HG03558 (cell line): ENCODE measurements at regions not wholly inside any gene's neighbourhood (a gene's known extent, or its start where the extent isn't known, plus 50 kb on each side); places are given as distances from the start of the nearest gene placed in this dataset.
"Not testable (repeated sequence)": the region's sequence is repeated elsewhere in the genome, so short reads cannot be mapped to it uniquely, and the experiment has no call there.

Experiments used
- ATAC-seq: cut with Tn5 transposase; IDR thresholded peaks from one replicate; pipeline ENCODE4 v1.9.1; 2021; ENCODE audit warnings: moderate number of reproducible peaks; ENCODE audit not compliant: unreplicated experiment; ENCODE audit errors: extremely low read depth

DNA sequence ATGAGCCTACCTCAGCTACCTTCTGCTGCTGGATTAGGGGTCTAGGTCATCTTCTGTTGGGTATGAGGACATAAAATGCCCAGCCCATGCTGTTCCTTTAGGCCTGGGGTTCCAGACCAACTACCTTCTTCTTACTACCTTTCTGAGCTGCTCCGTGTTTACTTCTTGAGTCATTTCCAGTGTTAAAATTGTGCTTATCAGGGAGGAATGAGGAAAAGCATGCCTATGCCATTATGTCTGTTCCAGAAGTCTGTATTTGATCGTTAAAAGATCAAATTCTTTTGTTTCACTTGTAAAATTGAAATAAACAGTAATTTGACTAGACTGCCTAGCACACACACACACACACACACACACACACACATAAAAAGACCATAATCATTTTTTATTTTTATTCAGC lies 1912.7 kb upstream of the TENM3 start:
- no peak for ATAC-seq

DNA sequence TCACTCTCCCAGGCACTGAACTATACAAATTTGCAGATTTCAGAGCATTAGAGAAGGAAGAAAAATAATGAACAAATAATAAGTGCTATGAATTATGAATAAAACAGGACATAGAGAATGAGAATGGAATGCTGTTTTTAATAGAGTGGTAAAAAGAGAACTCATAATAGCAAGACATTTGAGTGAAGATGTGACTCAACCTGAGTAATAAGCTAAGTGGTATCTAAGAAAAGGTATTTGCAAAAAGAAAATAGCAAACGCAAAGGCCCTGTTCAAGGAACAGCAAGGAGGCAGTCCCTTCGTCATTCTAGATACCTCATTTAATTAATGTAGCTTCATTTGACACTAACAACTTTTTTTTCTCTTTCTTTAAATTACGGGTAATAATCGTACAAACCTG lies 1910.0 kb upstream of the TENM3 start:
- ATAC-seq = no peak

DNA sequence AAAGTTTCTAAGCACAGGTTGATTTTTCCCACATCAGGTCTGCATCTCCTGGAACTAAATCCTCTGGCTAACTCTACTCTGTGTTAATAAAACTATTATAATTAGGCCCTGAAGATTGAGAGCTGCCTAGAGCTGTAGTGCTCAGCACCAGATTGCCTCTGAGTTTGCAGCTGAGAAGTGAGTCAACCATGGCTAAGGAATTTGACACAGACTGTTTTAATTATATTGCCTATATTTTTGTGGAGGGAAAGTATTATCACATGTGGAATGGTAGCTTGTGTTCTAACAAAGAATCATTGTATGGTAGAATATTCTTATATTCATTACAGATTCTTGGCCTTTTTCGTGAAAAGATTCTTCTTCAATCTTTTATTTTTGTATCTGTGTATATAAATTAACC lies 1907.6 kb upstream of the TENM3 start:
- ATAC-seq = no peak

GRCh38 chr4:180336494-180337090 lies 1906.6 kb upstream of the TENM3 start:
- no peak for ATAC-seq

- no peak for ATAC-seq
These were observed 1901.3 kb upstream of the TENM3 start for GRCh38 chr4:180341926-180342325.

- no peak for ATAC-seq
These were observed 1892.3 kb upstream of the TENM3 start for GRCh38 chr4:180350901-180351300.

DNA sequence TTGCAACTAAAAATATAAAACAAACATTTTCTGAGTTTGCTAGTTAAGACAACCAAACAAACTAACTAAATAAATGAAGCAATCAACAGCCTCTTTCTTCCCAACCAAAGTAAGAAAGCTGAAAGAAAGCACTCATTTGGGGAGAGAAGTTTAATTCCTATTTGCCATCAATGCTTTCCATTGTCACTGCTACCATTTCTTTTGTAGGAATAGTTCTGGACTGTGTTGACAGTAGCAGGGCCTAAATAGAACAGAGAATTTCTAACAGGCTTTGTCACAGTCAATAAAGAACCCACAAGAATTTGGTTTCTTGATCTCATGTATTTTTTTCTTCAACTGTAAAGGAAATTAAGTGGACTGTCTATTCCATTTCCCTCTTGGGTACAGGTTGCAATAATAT lies 1886.4 kb upstream of the TENM3 start:
- no peak for ATAC-seq

DNA sequence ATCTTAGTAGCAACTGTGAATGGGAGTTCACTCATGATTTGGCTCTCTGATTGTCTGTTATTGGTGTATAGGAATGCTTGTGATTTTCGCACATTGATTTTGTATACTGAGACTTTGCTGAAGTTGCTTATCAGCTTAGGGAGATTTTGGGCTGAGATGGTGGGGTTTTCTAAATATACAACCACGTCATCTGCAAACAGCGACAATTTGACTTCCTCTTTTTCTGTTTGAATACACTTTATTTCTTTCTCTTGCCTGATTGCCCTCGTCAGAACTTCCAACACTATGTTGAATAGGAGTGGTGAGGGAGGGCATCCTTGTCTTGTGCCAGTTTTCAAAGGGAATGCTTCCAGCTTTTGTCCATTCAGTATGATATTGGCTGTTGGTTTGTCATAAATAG lies 1883.1 kb upstream of the TENM3 start:
- not testable (repeated sequence) for ATAC-seq

- no peak for ATAC-seq
These were observed 1879.4 kb upstream of the TENM3 start for GRCh38 chr4:180363815-180364214.

GRCh38 chr4:180372691-180373090 lies 1870.5 kb upstream of the TENM3 start:
- ATAC-seq = no peak

GRCh38 chr4:180377741-180378140 lies 1865.5 kb upstream of the TENM3 start:
- no peak for ATAC-seq

DNA sequence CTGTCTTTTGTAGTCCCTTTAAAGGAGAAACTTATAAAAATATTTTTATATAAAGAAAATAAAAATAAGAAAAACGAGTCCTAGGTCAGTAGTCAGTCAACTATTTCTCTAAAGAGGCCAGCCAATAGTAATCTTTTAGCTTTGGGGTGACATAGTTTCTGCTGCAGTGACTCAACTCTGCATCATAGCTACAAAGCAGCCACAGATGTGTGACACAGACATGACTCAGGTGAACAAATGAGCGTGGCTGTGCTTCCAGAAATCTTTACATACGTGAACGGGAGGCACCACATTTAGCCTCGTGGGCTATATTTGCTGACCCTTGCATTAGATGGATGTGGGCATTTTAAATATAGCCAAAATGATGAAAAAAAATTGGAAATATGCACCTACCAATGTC lies 1862.5 kb upstream of the TENM3 start:
- no peak for ATAC-seq

DNA sequence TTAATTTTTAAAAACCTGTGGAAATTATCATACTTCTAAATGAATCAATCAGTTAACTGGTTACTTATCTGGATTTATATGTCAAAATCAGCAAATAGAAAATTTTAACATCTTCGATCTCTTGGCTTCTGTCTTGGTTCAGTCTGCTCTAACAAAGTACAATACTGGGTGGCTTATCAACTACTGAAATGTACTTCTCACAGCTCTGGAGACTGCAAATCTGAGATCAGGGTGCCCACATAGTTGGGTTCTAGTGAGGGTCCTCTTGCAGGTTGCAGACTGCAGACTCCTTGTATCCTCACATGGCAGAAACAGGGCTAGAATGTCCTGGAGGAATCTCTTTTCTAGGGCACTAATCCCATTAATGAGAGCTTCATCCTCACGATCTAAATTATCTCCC lies 1851.6 kb upstream of the TENM3 start:
- no peak for ATAC-seq

DNA sequence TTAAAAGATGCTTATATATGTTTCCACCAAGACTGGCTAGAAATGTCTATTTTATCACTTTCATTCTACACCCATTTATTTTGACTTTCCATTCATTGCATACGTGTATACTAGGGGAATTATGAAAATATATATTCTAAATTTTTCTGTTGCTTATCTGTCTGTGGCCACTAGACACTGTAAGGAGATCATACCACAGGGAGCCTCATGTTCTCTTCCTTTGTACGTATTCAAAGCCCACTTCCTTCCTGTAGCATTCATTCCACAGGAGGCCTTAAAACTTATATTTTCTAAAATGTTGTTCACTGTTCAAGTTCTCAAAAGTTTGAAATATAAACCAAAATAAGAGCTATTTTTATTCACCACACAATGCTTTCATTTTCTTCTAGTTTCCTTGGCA lies 1848.9 kb upstream of the TENM3 start:
- ATAC-seq = no peak

DNA sequence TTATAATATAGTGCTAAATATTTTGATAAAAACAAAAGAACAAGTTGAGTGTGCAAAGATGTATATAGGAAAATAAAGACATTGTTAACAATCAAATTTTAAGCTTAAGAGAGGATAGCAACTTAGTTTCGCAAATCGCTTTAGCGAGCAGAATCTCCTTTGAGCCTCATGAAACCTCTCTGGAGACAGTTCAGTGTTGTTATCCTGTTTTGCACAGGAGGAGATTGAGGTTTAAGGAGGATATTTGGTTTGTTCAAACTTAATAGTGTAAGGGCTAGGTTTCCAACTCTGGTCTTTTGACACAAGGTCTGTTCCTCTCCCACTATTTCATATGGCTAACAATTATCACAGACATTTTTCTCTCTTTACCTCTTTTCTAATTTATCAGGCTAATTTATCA lies 1848.5 kb upstream of the TENM3 start:
- ATAC-seq = no peak

- no peak for ATAC-seq
These were observed 1844.6 kb upstream of the TENM3 start for GRCh38 chr4:180398564-180398963.

DNA sequence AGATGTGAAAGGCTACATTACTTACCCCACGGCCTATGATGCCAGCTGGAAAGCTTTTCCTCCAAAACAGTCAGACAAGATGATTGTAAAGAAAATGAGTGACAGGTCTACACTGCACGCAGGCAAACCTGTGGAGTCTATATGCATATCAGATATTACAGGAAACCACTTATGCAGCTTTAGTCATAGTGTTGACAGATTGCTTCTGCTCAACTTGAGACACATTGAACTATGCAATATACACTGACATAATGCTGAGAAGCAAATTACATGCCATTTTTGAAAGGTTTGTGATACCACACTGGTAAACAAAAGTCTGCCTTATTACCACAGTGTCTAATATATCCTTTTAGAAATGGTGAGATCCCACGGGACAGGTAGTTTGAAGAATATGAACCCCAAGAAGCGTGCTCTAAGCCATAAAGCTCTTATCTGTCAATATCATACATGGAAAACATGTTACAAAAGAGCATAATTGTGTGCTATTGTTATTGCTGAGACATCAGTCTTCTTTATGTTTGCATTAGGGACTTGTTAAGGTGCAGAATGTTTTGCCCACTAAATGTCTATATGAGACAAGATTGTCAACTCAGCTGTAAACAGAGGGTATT lies 1835.8 kb upstream of the TENM3 start:
- ATAC-seq = no peak

- ATAC-seq = no peak
These were observed 1824.2 kb upstream of the TENM3 start for GRCh38 chr4:180418819-180419531.

GRCh38 chr4:180422989-180423711 lies 1820.1 kb upstream of the TENM3 start:
- ATAC-seq = no peak

GRCh38 chr4:180423712-180424057 lies 1819.5 kb upstream of the TENM3 start:
- ATAC-seq = no peak

DNA sequence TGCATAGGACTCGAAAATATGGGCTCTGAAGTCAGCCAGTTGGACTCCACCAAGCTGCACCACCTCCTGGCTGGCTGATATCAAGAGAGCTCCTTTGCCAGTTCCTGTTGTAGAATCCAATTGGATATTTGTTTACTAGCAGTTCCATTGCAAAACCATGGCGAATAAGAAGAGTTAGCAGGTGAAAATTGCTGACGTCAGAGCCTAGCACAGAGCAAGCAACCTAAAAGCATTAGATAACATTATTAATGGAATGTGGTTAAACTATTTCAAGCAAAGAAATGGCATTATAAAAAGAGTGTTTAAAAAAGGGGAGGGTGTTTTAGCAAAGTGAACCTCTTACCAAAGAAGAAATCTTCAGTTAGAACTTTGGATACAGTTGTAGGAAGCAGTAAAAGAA lies 1816.3 kb upstream of the TENM3 start:
- ATAC-seq = no peak
